ENCODE measurements at regions not wholly inside any gene's neighbourhood (a gene's known extent, or its start where the extent isn't known, plus 50 kb on each side); places are given as distances from the start of the nearest gene placed in this dataset.

- TF ChIP-seq CTCF (optimal IDR thresholded peaks at IDR 0.05 in 1 of 3, IDR thresholded peaks at IDR 0.05 in 1 of 3, conservative IDR thresholded peaks at IDR 0.05 in 1 of 3; ENCODE audit: extremely low read depth in 1 of 3, insufficient read depth in 2 of 3, low read length in 3 of 3): no peak
- no peak for TF ChIP-seq EZH2 (IDR thresholded peaks at IDR 0.05; ENCODE audit: low read length)
These were observed 553.7 kb downstream of the MCTP2 start for GRCh38 chr15:94785091-94785490.

All from keratinocyte (primary cell).